GM12878 (cell line): ENCODE measurements at regions not wholly inside any gene's neighbourhood (a gene's known extent, or its start where the extent isn't known, plus 50 kb on each side); places are given as distances from the start of the nearest gene placed in this dataset.

ENCODE experiments used
- BRCA1 ChIP-seq: IDR thresholded peaks from 2 replicates; pipeline ENCODE4 v1.6.1; 2011; ENCODE audit warnings: low read depth, low read length, improper control_type of control experiment
- CREM ChIP-seq: IDR thresholded peaks from 2 replicates; pipeline ENCODE4 v1.6.1; 2014; ENCODE audit warnings: antibody characterized with exemption, low read depth
- EP300 ChIP-seq, 2 experiments: fragments of 150-350 bp in 1 of 2; IDR thresholded peaks; 2 replicates each; pipeline ENCODE4 v1.6.1; 2011 to 2012; ENCODE audit warnings: low read depth in 2 of 2, low read length in 2 of 2, borderline replicate concordance in 1 of 2, improper control_type of control experiment in 1 of 2, inconsistent platforms in 1 of 2; ENCODE audit not compliant: control insufficient read depth in 1 of 2
- POLR2A ChIP-seq: IDR thresholded peaks from 2 replicates; pipeline ENCODE4 v1.6.1; 2011; ENCODE audit warnings: low read depth, mild to moderate bottlenecking, low read length
- POLR2AphosphoS5 ChIP-seq: IDR thresholded peaks from 2 replicates; pipeline ENCODE4 v1.6.1; 2011; ENCODE audit warnings: mild to moderate bottlenecking, low read length, inconsistent platforms
- SUZ12 ChIP-seq: fragments of 200-600 bp; sonication (generic); IDR thresholded peaks from one replicate; pipeline ENCODE4 v1.6.1; 2018; ENCODE audit warnings: antibody characterized with exemption, mild to moderate bottlenecking; ENCODE audit not compliant: unreplicated experiment
- TF ChIP-seq, protein P1 (sequence below): IDR thresholded peaks from 2 replicates; pipeline ENCODE4 v1.6.1; 2012; ENCODE audit warnings: low read depth, low read length, improper control_type of control experiment

DNA sequence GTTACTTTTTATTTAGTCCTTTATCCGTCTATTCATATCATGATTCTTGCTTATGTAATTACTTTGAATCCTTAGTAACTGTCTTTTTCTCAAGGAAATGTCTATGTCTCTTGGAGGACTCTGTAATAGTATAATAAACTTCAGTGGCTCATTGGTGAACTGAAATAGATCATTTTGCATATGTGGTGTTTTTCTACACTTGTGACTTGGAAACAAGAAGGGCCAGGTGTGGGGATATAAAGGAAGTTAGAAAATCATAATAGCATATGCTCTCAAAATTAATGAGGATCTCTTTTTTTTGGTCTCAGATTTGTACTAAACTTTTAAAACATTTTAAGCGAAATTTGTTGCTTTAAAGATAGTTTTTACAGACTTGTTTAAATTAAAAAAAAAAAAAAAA is 453.0 kb upstream of the CDH20 start:
- no peak for TF ChIP-seq BRCA1
- TF ChIP-seq CREM = no peak
- TF ChIP-seq, protein P1, sequence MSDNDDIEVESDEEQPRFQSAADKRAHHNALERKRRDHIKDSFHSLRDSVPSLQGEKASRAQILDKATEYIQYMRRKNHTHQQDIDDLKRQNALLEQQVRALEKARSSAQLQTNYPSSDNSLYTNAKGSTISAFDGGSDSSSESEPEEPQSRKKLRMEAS = no peak
- no peak for TF ChIP-seq SUZ12
- no peak for TF ChIP-seq POLR2A
- TF ChIP-seq POLR2AphosphoS5 = no peak
- TF ChIP-seq EP300 (IDR thresholded peaks at IDR 0.05; ENCODE audit: borderline replicate concordance in 1 of 2, control insufficient read depth in 1 of 2, low read depth in 2 of 2, low read length in 2 of 2) = no peak
